ENCODE measurements at regions not wholly inside any gene's neighbourhood (a gene's known extent, or its start where the extent isn't known, plus 50 kb on each side); places are given as distances from the start of the nearest gene placed in this dataset.
"Not testable (repeated sequence)": the region's sequence is repeated elsewhere in the genome, so short reads cannot be mapped to it uniquely, and the experiment has no call there.

DNA sequence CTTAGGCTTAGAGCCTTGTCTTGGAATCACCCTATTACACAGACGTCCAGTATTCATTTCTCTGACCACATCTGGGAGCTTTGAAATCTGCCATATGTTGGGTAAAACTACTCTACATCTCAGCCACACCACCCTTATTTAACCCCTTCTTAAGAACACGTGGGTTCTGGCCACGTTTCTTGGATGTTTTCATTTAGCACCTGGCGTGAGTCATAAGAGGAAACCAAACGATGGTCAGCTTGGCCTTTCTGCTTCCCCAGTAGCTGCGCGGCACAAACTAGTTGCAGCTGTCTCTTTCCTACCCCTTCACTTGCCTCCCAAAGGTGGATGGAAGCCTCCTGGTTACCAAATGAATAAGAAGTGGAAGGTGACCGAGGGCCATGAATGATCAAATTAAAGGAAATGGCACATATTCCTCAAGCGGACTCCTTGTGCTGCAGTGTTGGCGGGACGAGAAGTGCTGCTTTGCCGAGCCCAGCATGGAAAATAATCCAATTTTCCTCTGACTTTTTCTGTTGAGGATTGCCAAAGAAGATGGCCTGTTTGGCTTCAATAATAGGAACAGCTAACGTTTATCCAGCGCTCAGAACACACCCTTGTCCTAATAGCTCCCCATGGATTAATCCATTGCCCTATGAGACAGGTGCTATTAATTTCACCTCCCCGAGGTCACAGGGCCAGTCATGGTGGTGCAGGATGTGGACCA lies 154.1 kb downstream of the ZNF664 start:
- in situ Hi-C loops (cut with MboI; ENCODE audit: low sequenced_read_pairs): no loop called here
- no peaks in the 10 kb centered on the region for H3K36me3 ChIP-seq (replicated peaks)
- H3K4me3 ChIP-seq: no peak overlapping the region
- DNase-seq (ENCODE audit: low spot score in 2 of 2): no peak
- 0 out of 2 replicates have a peak, but pooled peaks cover 2% of the 10 kb centered on the region for H3K4me1 ChIP-seq
- H3K9me3 ChIP-seq: no peaks in the 10 kb centered on the region
- no peaks in the 10 kb centered on the region for H3K27me3 ChIP-seq (ENCODE audit: low read depth)

DNA sequence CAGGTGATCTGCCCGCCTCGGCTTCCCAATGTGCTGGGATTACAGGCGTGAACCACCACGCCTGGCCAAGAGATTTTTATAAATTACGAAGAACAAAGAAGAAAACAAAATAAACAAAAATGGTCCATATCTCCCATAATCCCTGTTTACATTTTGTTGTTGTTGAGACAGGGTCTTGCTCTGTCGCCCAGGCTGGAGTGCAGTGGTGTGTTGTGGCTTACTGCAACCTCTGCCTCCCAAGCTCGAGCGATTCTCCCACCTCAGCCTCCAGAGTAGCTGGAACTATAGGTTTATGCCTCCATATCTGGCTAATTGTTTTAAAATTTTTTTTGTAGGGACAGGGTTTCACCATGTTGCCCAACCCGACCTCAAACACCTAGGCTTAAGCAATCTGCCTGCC lies 156.1 kb downstream of the ZNF664 start:
- Histone ChIP-seq H3K27me3 (ENCODE audit: low read depth) (no peaks in the 10 kb centered on the region), H3K9me3 (no peaks in the 10 kb centered on the region), H3K4me3 (no peak overlapping the region), H3K4me1 (0 out of 2 replicates have a peak, but pooled peaks cover 2% of the 10 kb centered on the region), H3K36me3 (replicated peaks) (no peaks in the 10 kb centered on the region)
- in situ Hi-C loops (cut with MboI; ENCODE audit: low sequenced_read_pairs): no loop called here
- DNase-seq (ENCODE audit: low spot score in 2 of 2): no peak

DNA sequence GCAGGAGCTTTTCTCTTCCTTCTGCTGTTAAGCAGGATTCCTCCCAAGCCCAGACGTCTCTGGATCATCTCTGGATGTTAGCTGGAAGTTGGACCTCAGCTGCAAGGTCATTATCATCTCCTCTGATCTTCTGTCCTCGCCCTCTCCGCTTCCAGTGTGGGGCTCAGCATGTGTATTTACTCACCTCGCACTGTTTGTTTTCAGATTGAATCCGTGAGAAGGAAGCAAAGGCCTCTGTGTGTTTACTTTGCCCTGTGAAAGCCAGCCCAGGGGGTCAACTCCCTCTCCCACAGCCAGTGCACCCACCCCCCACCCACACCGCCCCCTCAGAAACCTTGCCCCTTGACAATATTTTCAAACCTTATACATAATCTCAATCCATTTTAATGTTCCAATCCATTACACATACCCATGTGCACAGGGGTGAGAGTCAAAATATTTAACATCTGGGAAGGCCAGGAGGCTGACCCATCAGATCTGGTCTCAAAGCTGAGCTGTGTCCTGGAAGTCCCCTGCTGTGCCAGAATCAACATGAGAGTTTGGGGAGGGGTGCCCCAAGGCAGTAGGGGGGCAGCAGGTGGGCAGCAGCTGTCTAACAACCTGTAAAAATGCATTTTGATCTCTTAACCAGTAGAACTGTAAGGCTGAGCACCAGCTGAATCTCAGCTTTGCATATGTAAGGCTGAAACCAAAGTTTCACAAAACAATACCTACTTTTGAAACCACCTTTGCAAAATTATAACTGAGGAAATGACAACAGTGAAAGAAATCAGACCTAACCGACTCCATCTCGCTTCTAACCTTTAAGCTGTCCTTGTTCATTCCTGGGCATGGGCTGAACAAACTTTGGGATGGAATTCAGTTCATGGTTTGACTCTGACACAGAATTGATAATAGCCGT lies 157.9 kb downstream of the ZNF664 start:
- Histone ChIP-seq H3K4me3 (no peak overlapping the region), H3K27me3 (ENCODE audit: low read depth) (no peaks in the 10 kb centered on the region), H3K36me3 (replicated peaks) (no peaks in the 10 kb centered on the region), H3K9me3 (no peaks in the 10 kb centered on the region), H3K4me1 (no peaks in the 10 kb centered on the region)
- in situ Hi-C loops (cut with MboI; ENCODE audit: low sequenced_read_pairs): no loop called here
- DNase-seq (ENCODE audit: low spot score in 2 of 2): no peak

DNA sequence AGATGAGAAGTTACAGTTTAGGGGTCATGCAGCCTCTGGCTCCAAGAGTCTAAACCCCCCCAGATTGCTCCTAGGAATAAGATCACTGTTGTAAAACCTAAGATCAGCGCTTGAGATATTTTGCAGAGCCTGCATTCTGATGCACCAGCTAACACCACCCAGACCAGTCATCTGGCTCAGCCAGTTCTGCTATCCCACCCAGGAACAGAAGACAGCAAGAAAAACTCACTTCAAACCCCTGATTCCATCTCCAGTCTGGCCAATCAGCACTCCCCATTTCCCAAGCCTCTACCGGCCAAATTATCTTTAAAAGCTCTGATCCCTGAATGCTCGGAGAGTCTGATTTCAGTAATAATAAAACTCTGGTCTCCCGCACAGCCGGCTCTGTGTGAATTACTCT lies 158.6 kb downstream of the ZNF664 start:
- DNase-seq (ENCODE audit: low spot score in 2 of 2): no peak
- Histone ChIP-seq H3K9me3 (no peaks in the 10 kb centered on the region), H3K4me3 (no peak overlapping the region), H3K4me1 (no peaks in the 10 kb centered on the region), H3K36me3 (replicated peaks) (no peaks in the 10 kb centered on the region), H3K27me3 (ENCODE audit: low read depth) (no peaks in the 10 kb centered on the region)
- in situ Hi-C loops (cut with MboI; ENCODE audit: low sequenced_read_pairs): no loop called here

DNA sequence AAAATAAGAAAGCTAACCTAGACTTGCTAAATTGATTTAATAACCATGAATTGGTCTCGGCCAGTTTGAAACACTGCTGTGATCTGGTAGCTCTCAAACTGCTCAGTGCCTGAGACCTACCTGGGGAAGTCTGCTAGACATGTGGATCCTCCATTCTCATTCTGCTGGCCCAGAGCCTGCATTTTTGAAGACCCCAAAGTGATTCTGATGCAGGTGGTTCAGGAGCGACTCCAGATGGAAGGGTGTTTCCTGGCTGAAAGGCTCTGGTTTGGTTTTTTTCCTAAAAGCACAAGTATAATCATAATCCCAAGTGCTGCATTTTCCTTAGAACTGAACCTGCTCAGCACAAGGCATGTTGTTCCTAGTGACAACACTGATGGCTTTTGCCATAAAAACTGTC lies 159.5 kb downstream of the ZNF664 start:
- in situ Hi-C loops (cut with MboI; ENCODE audit: low sequenced_read_pairs): no loop called here
- DNase-seq (ENCODE audit: low spot score in 2 of 2): no peak
- H3K9me3 ChIP-seq: no peaks in the 10 kb centered on the region
- H3K36me3 ChIP-seq (replicated peaks): no peaks in the 10 kb centered on the region
- no peak overlapping the region for H3K4me3 ChIP-seq
- no peaks in the 10 kb centered on the region for H3K27me3 ChIP-seq (ENCODE audit: low read depth)
- no peaks in the 10 kb centered on the region for H3K4me1 ChIP-seq

DNA sequence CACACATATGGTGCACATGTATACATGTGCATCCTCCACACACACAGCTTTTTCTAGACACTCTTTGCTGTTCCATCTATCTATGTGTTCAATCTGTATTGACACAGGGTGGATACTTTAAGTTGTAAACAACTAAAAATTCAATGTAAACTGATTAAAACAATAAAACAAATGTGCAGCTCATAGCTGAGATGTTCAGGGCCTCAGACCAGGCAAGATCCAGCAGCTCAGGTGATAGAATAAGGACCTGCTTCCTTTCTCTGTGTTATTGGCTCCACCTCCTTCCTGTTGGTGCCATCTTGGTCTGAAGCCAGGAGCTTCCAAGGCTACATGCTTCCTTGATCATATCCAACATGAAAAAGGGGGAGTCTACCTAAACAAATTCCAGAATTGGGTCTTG lies 158.1 kb upstream of the RFLNA start:
- in situ Hi-C loops (cut with MboI; ENCODE audit: low sequenced_read_pairs): no loop called here
- Histone ChIP-seq H3K9me3 (peaks cover 3% of the 10 kb centered on the region; the same call in 1 of the 2 replicates), H3K27me3 (ENCODE audit: low read depth) (no peaks in the 10 kb centered on the region), H3K36me3 (replicated peaks) (no peaks in the 10 kb centered on the region), H3K4me3 (no peak overlapping the region), H3K4me1 (no peaks in the 10 kb centered on the region)
- DNase-seq (ENCODE audit: low spot score in 2 of 2): no peak

DNA sequence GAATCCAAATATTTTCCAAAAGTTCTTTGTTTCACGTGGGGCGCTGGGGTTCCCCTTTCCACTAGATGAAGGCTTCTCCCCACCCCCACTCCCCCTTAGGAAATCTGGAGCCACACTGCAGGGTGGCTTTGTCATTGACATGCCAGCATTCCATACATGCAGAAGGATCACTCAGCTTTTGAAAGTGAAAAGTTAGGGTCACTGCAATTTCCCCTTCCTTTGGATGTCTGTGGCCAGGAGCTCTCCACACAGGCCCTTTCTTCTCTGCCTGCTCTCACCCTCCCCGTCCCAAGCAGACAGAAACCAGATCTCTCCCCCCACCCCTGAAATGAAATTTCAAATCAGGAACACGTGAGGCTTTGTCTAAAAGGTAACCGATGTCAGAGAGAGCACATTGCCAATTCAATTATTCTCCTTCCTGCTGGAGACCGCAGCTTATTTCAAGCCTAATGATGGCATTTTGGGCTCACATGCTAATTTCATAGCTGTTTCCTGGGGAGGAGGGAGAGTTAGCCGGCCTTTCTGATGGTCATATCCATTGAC lies 153.9 kb upstream of the RFLNA start:
- Histone ChIP-seq H3K9me3 (peaks cover 6% of the 10 kb centered on the region), H3K4me3 (no peak overlapping the region), H3K36me3 (replicated peaks) (no peaks in the 10 kb centered on the region), H3K27me3 (ENCODE audit: low read depth) (no peaks in the 10 kb centered on the region), H3K4me1 (no peaks in the 10 kb centered on the region; the same call in 1 of the 2 replicates)
- no peak for DNase-seq (ENCODE audit: low spot score in 2 of 2)
- in situ Hi-C loops (cut with MboI; ENCODE audit: low sequenced_read_pairs): no loop called here

DNA sequence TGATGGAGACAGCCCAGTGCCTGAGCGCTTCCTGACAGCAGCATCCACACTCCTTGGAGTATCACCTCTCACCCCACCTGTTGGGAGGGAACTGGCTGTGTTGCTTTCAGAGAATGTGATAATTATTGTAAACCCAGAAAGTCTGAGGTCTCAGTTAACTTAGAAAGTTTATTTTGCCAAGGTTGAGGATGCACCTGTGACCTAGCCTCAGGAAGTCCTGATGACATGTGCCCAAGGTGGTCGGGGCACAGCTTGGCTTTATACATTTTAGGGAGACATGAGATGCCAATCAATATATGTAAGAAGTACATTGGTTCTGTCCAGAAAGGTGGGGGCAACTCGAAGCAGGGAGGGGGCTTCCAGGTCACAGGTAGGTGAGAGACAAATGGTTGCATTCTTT lies 153.3 kb upstream of the RFLNA start:
- DNase-seq (ENCODE audit: low spot score in 2 of 2); in situ Hi-C loops (cut with MboI; ENCODE audit: low sequenced_read_pairs); H3K27me3 ChIP-seq (ENCODE audit: low read depth); H3K9me3 ChIP-seq; H3K4me1 ChIP-seq; H3K36me3 ChIP-seq (replicated peaks); H3K4me3 ChIP-seq: not testable (repeated sequence)

DNA sequence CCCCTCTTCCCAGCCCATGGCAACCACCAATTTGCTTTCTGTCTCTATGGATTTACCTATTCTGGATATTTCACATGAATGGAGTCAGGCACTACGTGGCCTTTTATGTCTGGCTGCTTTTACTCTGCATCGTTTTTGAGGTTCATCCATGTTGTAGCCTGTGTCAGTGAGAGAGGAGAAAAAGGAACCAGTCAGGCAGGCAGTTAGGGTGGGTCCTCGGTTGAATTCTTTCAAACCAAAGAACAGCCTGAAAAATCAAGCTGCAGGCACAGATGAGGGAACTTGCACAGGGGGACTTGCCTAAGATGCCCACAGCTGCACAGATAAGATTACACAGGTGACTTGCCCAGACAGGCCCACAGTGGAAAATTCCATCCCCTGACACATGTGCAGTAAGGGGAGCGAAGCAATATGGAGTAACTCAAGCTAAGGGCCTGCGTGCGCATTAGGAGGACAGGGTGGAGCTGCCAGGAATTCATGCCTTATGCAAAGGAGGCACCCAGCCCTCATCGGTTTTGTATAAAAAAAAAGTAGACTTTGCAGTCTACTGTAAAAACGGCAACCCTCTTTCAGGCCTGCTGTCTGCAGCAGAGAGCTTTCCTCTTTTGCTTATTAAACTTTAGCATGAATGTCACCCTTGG lies 152.4 kb upstream of the RFLNA start:
- no peak for DNase-seq (ENCODE audit: low spot score in 2 of 2)
- Histone ChIP-seq H3K27me3 (ENCODE audit: low read depth) (no peaks in the 10 kb centered on the region), H3K9me3 (peaks cover 9% of the 10 kb centered on the region), H3K4me3 (no peak overlapping the region), H3K4me1 (no peaks in the 10 kb centered on the region; the same call in 1 of the 2 replicates), H3K36me3 (replicated peaks) (no peaks in the 10 kb centered on the region)
- in situ Hi-C loops (cut with MboI; ENCODE audit: low sequenced_read_pairs): no loop called here

DNA sequence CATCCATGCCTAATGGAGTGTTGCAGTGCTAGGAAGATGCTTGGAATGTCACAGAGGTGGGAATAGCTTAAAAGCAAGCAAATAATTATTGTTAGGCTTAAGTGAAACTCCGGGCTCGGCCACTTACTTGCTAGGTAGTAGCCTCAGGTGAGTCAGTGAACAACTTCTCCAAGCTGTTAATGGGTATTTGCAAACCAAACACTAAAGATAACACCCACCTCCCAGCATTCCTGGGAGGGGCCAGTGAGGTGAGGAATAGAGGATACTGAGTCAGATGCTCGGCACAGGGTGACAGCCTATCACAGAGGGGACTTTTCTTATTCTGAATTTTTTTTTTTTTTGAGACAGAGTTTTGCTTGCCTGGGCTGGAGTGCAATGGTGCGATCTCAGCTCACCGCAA lies 151.2 kb upstream of the RFLNA start:
- DNase-seq (ENCODE audit: low spot score in 2 of 2): no peak
- Histone ChIP-seq H3K9me3 (peaks cover 6% of the 10 kb centered on the region), H3K27me3 (ENCODE audit: low read depth) (no peaks in the 10 kb centered on the region), H3K36me3 (replicated peaks) (no peaks in the 10 kb centered on the region), H3K4me1 (no peaks in the 10 kb centered on the region; the same call in 1 of the 2 replicates), H3K4me3 (no peak overlapping the region)
- in situ Hi-C loops (cut with MboI; ENCODE audit: low sequenced_read_pairs): no loop called here

DNA sequence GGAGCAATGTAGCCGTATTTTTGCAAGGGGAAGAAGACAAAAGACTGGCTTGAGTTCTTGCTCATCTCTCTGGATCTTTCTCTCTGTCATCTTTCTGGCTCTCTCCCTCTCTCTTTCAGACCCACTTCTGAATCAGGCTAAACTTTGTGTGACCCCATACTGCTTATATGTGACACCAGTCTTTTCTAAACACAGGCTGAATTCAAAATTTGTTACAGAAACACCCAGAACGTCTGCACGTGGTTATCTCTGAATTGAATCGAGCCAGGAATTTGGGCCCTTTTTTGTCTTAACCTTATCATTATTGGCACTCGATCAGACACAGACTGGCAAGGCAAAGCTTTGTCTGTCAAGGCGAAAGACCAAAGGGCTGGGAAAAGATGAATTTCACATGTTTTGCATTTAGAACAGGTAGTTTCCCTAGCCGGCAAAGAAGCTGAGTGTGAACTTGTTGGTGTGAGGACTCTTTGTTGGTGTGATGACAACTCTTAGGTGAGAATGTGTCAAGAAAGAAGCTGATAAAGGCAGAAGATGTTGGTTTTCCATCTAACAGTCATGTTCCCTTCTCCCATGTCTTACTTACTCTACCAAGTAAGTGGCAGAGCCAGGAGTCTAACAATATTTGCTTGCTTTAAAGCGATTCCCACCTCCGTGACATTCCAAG lies 150.2 kb upstream of the RFLNA start:
- Histone ChIP-seq H3K4me3 (no peak overlapping the region), H3K9me3 (peaks cover 6% of the 10 kb centered on the region), H3K36me3 (replicated peaks) (no peaks in the 10 kb centered on the region), H3K27me3 (ENCODE audit: low read depth) (no peaks in the 10 kb centered on the region), H3K4me1 (no peaks in the 10 kb centered on the region; the same call in 1 of the 2 replicates)
- in situ Hi-C loops (cut with MboI; ENCODE audit: low sequenced_read_pairs): no loop called here
- DNase-seq (ENCODE audit: low spot score in 2 of 2): no peak

DNA sequence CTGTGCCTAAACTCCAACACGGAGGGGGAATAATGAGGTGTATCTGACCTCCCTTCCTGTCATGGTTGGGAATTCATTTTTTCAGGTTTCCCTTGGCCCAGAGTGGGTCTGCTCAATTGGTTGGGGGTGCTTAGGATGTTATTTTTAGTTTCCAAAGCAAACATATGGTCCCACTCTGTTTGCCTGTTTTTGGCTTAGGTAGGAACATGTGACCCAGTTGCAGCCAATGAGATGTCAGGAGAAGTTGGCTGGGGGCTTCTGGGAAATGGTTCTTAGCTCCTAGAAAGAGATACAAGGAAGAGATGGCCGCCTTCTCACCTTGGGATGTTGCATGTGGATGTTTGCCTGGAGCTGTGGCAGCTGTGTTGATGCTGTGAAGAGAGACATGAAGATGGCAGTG lies 147.9 kb upstream of the RFLNA start:
- H3K4me3 ChIP-seq: no peak overlapping the region
- in situ Hi-C loops (cut with MboI; ENCODE audit: low sequenced_read_pairs): no loop called here
- peaks cover 14% of the 10 kb centered on the region for H3K9me3 ChIP-seq
- H3K36me3 ChIP-seq (replicated peaks): no peaks in the 10 kb centered on the region
- no peaks in the 10 kb centered on the region for H3K27me3 ChIP-seq (ENCODE audit: low read depth)
- no peak for DNase-seq (ENCODE audit: low spot score in 2 of 2)
- H3K4me1 ChIP-seq: peaks cover 4% of the 10 kb centered on the region; the same call in 1 of the 2 replicates

DNA sequence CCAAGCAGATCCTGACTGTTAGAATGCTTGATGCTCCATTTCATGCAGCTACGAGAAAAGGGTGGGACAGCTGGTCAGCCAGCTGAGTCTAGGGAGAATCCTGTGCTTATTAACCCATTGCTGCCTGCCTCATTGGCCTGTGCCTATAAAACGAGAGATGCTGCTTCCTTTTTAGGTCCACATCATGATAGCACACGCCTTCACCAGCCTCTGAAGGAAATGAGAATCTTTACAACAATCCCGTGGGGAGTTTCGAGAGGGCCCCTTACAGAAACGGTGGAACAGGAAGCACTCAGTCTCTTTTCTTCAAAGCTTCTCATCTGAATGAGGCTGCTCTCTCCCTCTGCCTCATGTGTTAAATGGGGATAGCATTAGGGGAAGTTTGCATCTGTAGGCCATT lies 147.3 kb upstream of the RFLNA start:
- DNase-seq (ENCODE audit: low spot score in 2 of 2): no peak

More for the DNA sequence above, 147.3 kb upstream of the RFLNA start:
- peaks cover 11% of the 10 kb centered on the region for H3K9me3 ChIP-seq
- H3K27me3 ChIP-seq (ENCODE audit: low read depth): no peaks in the 10 kb centered on the region
- peaks cover 4% of the 10 kb centered on the region; the same call in 1 of the 2 replicates for H3K4me1 ChIP-seq
- H3K36me3 ChIP-seq (replicated peaks): no peaks in the 10 kb centered on the region
- no peak overlapping the region for H3K4me3 ChIP-seq
- in situ Hi-C loops (cut with MboI; ENCODE audit: low sequenced_read_pairs): no loop called here
